Stimulated activated CD4-positive, alpha-beta T cell treated with anti-CD3 and anti-CD28 coated beads, TNF-alpha, amount 100 ng/mL, for 48 hours (primary cell): ENCODE measurements at regions not wholly inside any gene's neighbourhood (a gene's known extent, or its start where the extent isn't known, plus 50 kb on each side); places are given as distances from the start of the nearest gene placed in this dataset.
"Not testable (repeated sequence)": the region's sequence is repeated elsewhere in the genome, so short reads cannot be mapped to it uniquely, and the experiment has no call there.

Source experiments
- DNase-seq, 3 donors: peaks; one replicate each; pipeline ENCODE4 v3.0.0-alpha.2; 2020; ENCODE audit warnings: low read depth in 3 of 3

- no peak for DNase-seq
Measured at GRCh38 chr2:19652811-19653210, 249.0 kb downstream of the TTC32 start.

- no peak for DNase-seq
Measured at GRCh38 chr2:19651466-19651865, 250.3 kb downstream of the TTC32 start.

GRCh38 chr2:19649785-19650380 is 251.9 kb downstream of the TTC32 start:
- DNase-seq: no peak

GRCh38 chr2:19649142-19649541 is 252.6 kb downstream of the TTC32 start:
- DNase-seq: no peak

- no peak for DNase-seq
Measured at GRCh38 chr2:19648583-19648982, 253.2 kb downstream of the TTC32 start.

GRCh38 chr2:19646987-19647386 is 254.8 kb downstream of the TTC32 start:
- no peak for DNase-seq

- DNase-seq: no peak
Measured at GRCh38 chr2:19644763-19645162, 257.0 kb downstream of the TTC32 start.

GRCh38 chr2:19643117-19643518 is 258.7 kb downstream of the TTC32 start:
- DNase-seq: no peak

GRCh38 chr2:19642501-19642900 is 259.3 kb downstream of the TTC32 start:
- DNase-seq: no peak

- no peak for DNase-seq
Measured at GRCh38 chr2:19635951-19636510, 265.8 kb downstream of the TTC32 start.

GRCh38 chr2:19632403-19632991 is 269.3 kb downstream of the TTC32 start:
- no peak for DNase-seq

GRCh38 chr2:19631871-19632270 is 269.9 kb downstream of the TTC32 start:
- DNase-seq: no peak

- no peak for DNase-seq
Measured at GRCh38 chr2:19630921-19631320, 270.9 kb downstream of the TTC32 start.

GRCh38 chr2:19627359-19627758 is 268.9 kb upstream of the OSR1 start:
- DNase-seq: no peak

- DNase-seq: no peak
Measured at GRCh38 chr2:19623488-19623887, 265.1 kb upstream of the OSR1 start.

- DNase-seq: no peak
Measured at GRCh38 chr2:19617257-19617848, 258.9 kb upstream of the OSR1 start.

GRCh38 chr2:19615402-19615801 is 257.0 kb upstream of the OSR1 start:
- not testable (repeated sequence) for DNase-seq

GRCh38 chr2:19614066-19614465 is 255.6 kb upstream of the OSR1 start:
- no peak for DNase-seq

- DNase-seq: no peak
Measured at GRCh38 chr2:19611491-19612332, 253.3 kb upstream of the OSR1 start.

- no peak for DNase-seq
Measured at GRCh38 chr2:19609266-19609665, 250.8 kb upstream of the OSR1 start.

- DNase-seq: no peak
Measured at GRCh38 chr2:19607931-19608771, 249.7 kb upstream of the OSR1 start.
